SK-N-SH treated with all-trans-retinoic acid at 6 μM for 48 hours (cell line): ENCODE measurements at regions not wholly inside any gene's neighbourhood (a gene's known extent, or its start where the extent isn't known, plus 50 kb on each side); places are given as distances from the start of the nearest gene placed in this dataset.

Source experiments
- SNAI2 ChIP-seq: fragments of 250-450 bp; sonication (Bioruptor Pico); IDR thresholded peaks from 2 replicates; pipeline ENCODE4 v1.5.0; 2020; ENCODE audit warnings: mild to moderate bottlenecking, moderate library complexity
- TCF4 ChIP-seq: fragments of 250-450 bp; sonication (Bioruptor Pico); IDR thresholded peaks from 2 replicates; pipeline ENCODE4 v1.8.0; 2021; ENCODE audit warnings: mild to moderate bottlenecking, moderate library complexity, borderline replicate concordance
- ZNF565 ChIP-seq: fragments of 450-650 bp; formaldehyde crosslinking; conservative IDR thresholded peaks from 2 replicates; pipeline ENCODE4 v1.5.0; 2020; ENCODE audit warnings: low read depth, mild to moderate bottlenecking, moderate library complexity

DNA sequence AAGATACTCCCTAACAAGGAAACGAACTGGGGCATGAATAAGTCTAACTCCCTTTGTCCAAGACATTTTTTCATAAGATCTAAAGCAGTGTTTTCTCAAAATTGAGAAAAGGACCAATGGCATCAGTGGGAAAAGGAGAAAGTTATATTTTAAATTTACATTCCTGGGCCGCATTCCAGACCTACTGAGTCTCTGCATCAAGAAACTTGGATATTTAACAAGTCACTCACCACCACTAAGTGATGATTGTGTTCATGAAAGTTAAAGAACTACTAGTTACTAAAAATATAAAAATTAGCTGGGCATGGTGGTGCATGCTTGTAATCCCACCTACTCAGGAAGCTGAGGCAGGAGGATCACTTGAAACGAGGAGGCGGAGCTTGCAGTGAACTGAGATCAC lies 149.6 kb upstream of the MEOX2 start:
- TF ChIP-seq TCF4 (CRISPR knock-in tag) (no peak), SNAI2 (no peak), ZNF565 (CRISPR knock-in tag) (no peak)
